Neural cell (in vitro differentiated cells): ENCODE measurements at regions not wholly inside any gene's neighbourhood (a gene's known extent, or its start where the extent isn't known, plus 50 kb on each side); places are given as distances from the start of the nearest gene placed in this dataset.

Experiments used
- H2AFZ ChIP-seq: fragments of 200-600, 300-800 bp; sonication (generic), shearing (Covaris generic); 2 replicates; pipeline ENCODE4 v1.6.0; 2014; ENCODE audit warnings: low read depth, mild to moderate bottlenecking, antibody characterized with exemption, low read length, moderate library complexity
- H3F3A ChIP-seq: fragments of 200-600 bp; shearing (Covaris generic); 2 replicates; pipeline ENCODE4 v1.6.1; 2016; ENCODE audit warnings: mild to moderate bottlenecking, moderate library complexity, mixed read lengths, antibody characterized with exemption, low read length; ENCODE audit not compliant: insufficient read depth, poor library complexity, severe bottlenecking
- H3K27ac ChIP-seq: fragments of 200-600, 300-800 bp; sonication (generic), shearing (Covaris generic); 2 replicates; pipeline ENCODE4 v1.5.1; 2014; ENCODE audit warnings: mild to moderate bottlenecking, low read length, moderate library complexity
- H3K27me3 ChIP-seq: fragments of 300-800, 200-600 bp; sonication (generic), shearing (Covaris generic); 2 replicates; pipeline ENCODE4 v1.6.0; 2014; ENCODE audit warnings: mild to moderate bottlenecking, low read depth, low read length, moderate library complexity; ENCODE audit not compliant: insufficient read depth
- H3K36me3 ChIP-seq: fragments of 300-800, 200-600 bp; sonication (generic), shearing (Covaris generic); 2 replicates; pipeline ENCODE4 v1.5.1; 2014; ENCODE audit warnings: mild to moderate bottlenecking, antibody characterized with exemption, low read length, moderate library complexity; ENCODE audit not compliant: insufficient read depth
- H3K4me2 ChIP-seq: fragments of 300-800, 200-600 bp; sonication (generic), shearing (Covaris generic); 2 replicates; pipeline ENCODE4 v1.6.0; 2014; ENCODE audit warnings: mild to moderate bottlenecking, low read length
- H3K4me3 ChIP-seq: fragments of 300-800, 200-600 bp; sonication (generic), shearing (Covaris generic); 2 replicates; pipeline ENCODE4 v1.5.1; 2014; ENCODE audit warnings: mild to moderate bottlenecking, low read length, moderate library complexity
- H3K79me2 ChIP-seq: fragments of 200-600 bp; shearing (Covaris generic); replicated peaks from 2 replicates; pipeline ENCODE4 v1.6.0; 2014; ENCODE audit warnings: mild to moderate bottlenecking, low read length, moderate library complexity; ENCODE audit not compliant: insufficient read depth
- H3K9ac ChIP-seq: fragments of 300-800, 200-600 bp; sonication (generic), shearing (Covaris generic); 2 replicates; pipeline ENCODE4 v1.6.1; 2016; ENCODE audit warnings: mild to moderate bottlenecking, low read length, mixed read lengths
- H3K9me2 ChIP-seq: fragments of 200-600 bp; shearing (Covaris generic); 2 replicates; pipeline ENCODE4 v1.6.1; 2016; ENCODE audit warnings: mild to moderate bottlenecking, low read length, mixed read lengths; ENCODE audit not compliant: insufficient read depth
- H3K9me3 ChIP-seq: fragments of 200-600, 300-800 bp; sonication (generic), shearing (Covaris generic); 2 replicates; pipeline ENCODE4 v1.6.1; 2016; ENCODE audit warnings: mild to moderate bottlenecking, mixed run types, low read length, moderate library complexity, mixed read lengths
- H4K20me1 ChIP-seq: fragments of 200-600 bp; shearing (Covaris generic); 2 replicates; pipeline ENCODE4 v1.6.1; 2016; ENCODE audit warnings: mild to moderate bottlenecking, mixed run types; ENCODE audit not compliant: insufficient read depth
- CTCF ChIP-seq: fragments of 450-650 bp; IDR thresholded peaks from 2 replicates; pipeline ENCODE4 v1.5.1; 2014; ENCODE audit warnings: antibody characterized with exemption, mild to moderate bottlenecking, moderate library complexity; ENCODE audit not compliant: poor library complexity, severe bottlenecking
- EP300 ChIP-seq: fragments of 450-650 bp; conservative IDR thresholded peaks from 2 replicates; pipeline ENCODE4 v1.6.1; 2014; ENCODE audit warnings: antibody characterized with exemption, mild to moderate bottlenecking, moderate library complexity; ENCODE audit not compliant: poor library complexity, severe bottlenecking
- EZH2 ChIP-seq: fragments of 200-600, 300-800 bp; shearing (Covaris generic), sonication (generic); IDR thresholded peaks from 2 replicates; pipeline ENCODE4 v1.6.1; 2014; ENCODE audit warnings: antibody characterized with exemption, low read length, borderline replicate concordance, mild to moderate bottlenecking; ENCODE audit not compliant: insufficient read depth, poor library complexity, severe bottlenecking
- MXI1 ChIP-seq: fragments of 450-650 bp; conservative IDR thresholded peaks from 2 replicates; pipeline ENCODE4 v1.6.1; 2014; ENCODE audit warnings: antibody characterized with exemption, mild to moderate bottlenecking; ENCODE audit not compliant: poor library complexity, severe bottlenecking
- POLR2AphosphoS5 ChIP-seq: IDR thresholded peaks from 2 replicates; pipeline ENCODE4 v1.6.1; 2012
- RAD21 ChIP-seq: fragments of 450-650 bp; conservative IDR thresholded peaks from 2 replicates; pipeline ENCODE4 v1.6.1; 2014; ENCODE audit warnings: antibody characterized with exemption, mild to moderate bottlenecking, moderate library complexity
- SMC3 ChIP-seq: fragments of 450-650 bp; conservative IDR thresholded peaks from 2 replicates; pipeline ENCODE4 v1.6.1; 2014; ENCODE audit warnings: antibody characterized with exemption, mild to moderate bottlenecking, moderate library complexity; ENCODE audit not compliant: poor library complexity
- TAF1 ChIP-seq: IDR thresholded peaks from 2 replicates; pipeline ENCODE4 v1.6.1; 2012; ENCODE audit warnings: low read depth
- TF ChIP-seq, protein P1 (sequence below): IDR thresholded peaks from 2 replicates; pipeline ENCODE4 v1.6.1; 2012; ENCODE audit warnings: borderline replicate concordance

DNA sequence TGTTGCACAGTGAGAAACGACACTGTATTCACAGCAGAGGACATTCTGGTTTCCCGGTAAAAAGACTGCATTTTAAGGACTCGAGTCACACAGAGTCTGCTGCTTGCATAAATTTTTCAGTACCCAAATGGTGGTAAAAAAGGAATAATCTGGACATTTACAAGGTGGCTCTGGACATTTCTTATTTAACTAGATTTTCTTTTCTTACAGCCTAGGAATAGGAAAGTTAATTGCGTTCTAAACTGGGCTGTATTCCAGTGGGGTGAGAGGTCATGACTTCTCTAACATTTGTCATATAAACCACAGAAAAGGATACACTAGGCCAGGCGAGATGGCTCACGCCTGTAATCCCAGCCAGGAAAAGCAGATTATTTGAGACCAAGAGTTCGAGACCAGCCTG lies 237.5 kb upstream of the KLF6 start:
- no peaks in the 10 kb centered on the region for H3K36me3 ChIP-seq
- no peaks in the 10 kb centered on the region for H3K79me2 ChIP-seq
- H3K27ac ChIP-seq = no peak overlapping the region
- H3K9me2 ChIP-seq = no peaks in the 10 kb centered on the region
- TF ChIP-seq CTCF = no peak
- TF ChIP-seq, protein P1, sequence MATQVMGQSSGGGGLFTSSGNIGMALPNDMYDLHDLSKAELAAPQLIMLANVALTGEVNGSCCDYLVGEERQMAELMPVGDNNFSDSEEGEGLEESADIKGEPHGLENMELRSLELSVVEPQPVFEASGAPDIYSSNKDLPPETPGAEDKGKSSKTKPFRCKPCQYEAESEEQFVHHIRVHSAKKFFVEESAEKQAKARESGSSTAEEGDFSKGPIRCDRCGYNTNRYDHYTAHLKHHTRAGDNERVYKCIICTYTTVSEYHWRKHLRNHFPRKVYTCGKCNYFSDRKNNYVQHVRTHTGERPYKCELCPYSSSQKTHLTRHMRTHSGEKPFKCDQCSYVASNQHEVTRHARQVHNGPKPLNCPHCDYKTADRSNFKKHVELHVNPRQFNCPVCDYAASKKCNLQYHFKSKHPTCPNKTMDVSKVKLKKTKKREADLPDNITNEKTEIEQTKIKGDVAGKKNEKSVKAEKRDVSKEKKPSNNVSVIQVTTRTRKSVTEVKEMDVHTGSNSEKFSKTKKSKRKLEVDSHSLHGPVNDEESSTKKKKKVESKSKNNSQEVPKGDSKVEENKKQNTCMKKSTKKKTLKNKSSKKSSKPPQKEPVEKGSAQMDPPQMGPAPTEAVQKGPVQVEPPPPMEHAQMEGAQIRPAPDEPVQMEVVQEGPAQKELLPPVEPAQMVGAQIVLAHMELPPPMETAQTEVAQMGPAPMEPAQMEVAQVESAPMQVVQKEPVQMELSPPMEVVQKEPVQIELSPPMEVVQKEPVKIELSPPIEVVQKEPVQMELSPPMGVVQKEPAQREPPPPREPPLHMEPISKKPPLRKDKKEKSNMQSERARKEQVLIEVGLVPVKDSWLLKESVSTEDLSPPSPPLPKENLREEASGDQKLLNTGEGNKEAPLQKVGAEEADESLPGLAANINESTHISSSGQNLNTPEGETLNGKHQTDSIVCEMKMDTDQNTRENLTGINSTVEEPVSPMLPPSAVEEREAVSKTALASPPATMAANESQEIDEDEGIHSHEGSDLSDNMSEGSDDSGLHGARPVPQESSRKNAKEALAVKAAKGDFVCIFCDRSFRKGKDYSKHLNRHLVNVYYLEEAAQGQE = no peak
- TF ChIP-seq POLR2AphosphoS5 = no peak
- no peak for TF ChIP-seq RAD21
- no peak for TF ChIP-seq EZH2
- TF ChIP-seq TAF1 = no peak
- no peak for TF ChIP-seq SMC3
- TF ChIP-seq MXI1 = no peak
- TF ChIP-seq EP300 = no peak
- no peaks in the 10 kb centered on the region for H3K9me3 ChIP-seq
- H3F3A ChIP-seq = no peaks in the 10 kb centered on the region
- no peak overlapping the region for H3K4me3 ChIP-seq
- no peak overlapping the region for H3K9ac ChIP-seq
- no peak overlapping the region for H3K4me2 ChIP-seq
- no peak overlapping the region for H2AFZ ChIP-seq
- no peaks in the 10 kb centered on the region for H4K20me1 ChIP-seq
- no peaks in the 10 kb centered on the region for H3K27me3 ChIP-seq

DNA sequence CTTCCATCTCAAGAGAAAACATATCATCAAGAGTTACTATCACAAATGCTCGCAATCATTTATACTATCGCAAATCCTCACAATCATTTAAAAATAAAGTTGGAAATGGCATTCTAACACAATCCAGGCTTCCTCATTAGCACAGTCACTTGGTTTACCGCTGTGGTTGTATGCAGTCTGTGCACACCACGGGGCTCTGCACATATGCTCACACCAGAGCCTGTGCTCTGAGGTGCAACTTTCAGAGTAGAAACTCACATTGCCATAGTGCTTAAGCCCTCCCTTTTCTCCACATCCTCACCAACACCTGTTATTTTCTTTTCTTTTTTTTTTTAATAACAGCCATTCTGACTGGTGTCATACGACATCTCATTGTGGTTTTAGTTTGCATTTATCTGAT lies 235.6 kb upstream of the KLF6 start:
- H4K20me1 ChIP-seq = no peaks in the 10 kb centered on the region
- no peaks in the 10 kb centered on the region for H3K79me2 ChIP-seq
- no peaks in the 10 kb centered on the region for H3K9me2 ChIP-seq
- H3K9me3 ChIP-seq = no peaks in the 10 kb centered on the region
- no peak overlapping the region for H3K4me2 ChIP-seq
- no peak overlapping the region for H3K9ac ChIP-seq
- no peak for TF ChIP-seq POLR2AphosphoS5
- H3K36me3 ChIP-seq = no peaks in the 10 kb centered on the region
- no peak overlapping the region for H3K4me3 ChIP-seq
- no peaks in the 10 kb centered on the region for H3K27me3 ChIP-seq
- H3F3A ChIP-seq = no peaks in the 10 kb centered on the region
- H3K27ac ChIP-seq = no peak overlapping the region
- H2AFZ ChIP-seq = no peak overlapping the region

DNA sequence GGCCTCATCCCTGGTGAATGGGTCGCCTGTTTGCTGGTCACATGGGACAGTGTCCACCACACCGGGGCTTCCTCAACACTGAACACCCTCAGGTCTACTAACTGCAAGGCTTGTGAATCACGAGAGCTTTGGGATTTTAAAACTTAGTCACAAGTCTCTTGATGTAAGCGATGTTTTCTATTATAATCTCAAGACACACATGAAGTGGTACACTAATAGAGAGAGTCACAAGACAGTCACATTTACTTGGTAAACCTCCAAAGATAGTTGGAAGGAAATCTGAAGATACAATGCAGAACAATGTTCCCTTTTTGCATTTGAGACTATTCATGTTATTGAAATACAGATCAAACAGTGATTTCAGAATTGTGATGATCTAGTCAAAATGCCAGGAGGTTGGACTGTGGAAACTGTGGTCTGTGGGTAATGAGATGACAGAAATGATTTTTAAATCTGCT lies 233.1 kb upstream of the KLF6 start:
- no peaks in the 10 kb centered on the region for H4K20me1 ChIP-seq
- no peaks in the 10 kb centered on the region for H3K9me2 ChIP-seq
- no peak overlapping the region for H3K4me3 ChIP-seq
- TF ChIP-seq EP300 (no peak), CTCF (no peak), MXI1 (no peak), POLR2AphosphoS5 (no peak), TAF1 (no peak), SMC3 (no peak), RAD21 (no peak), EZH2 (no peak)
- TF ChIP-seq, protein P1 = no peak
- H3K79me2 ChIP-seq = no peaks in the 10 kb centered on the region
- H3K36me3 ChIP-seq = no peaks in the 10 kb centered on the region
- no peak overlapping the region for H3K4me2 ChIP-seq
- H2AFZ ChIP-seq = no peak overlapping the region
- no peak overlapping the region for H3K27ac ChIP-seq
- no peaks in the 10 kb centered on the region for H3K9me3 ChIP-seq
- no peaks in the 10 kb centered on the region for H3F3A ChIP-seq
- H3K27me3 ChIP-seq = no peaks in the 10 kb centered on the region
- no peak overlapping the region for H3K9ac ChIP-seq
